Suprapubic skin (tissue), 3 donors: ENCODE measurements at regions not wholly inside any gene's neighbourhood (a gene's known extent, or its start where the extent isn't known, plus 50 kb on each side); places are given as distances from the start of the nearest gene placed in this dataset.

Experiments
- POLR2A ChIP-seq, 2 donors: fragments of 450-650 bp; IDR thresholded peaks; one replicate each; pipeline ENCODE4 v1.6.1; 2017; ENCODE audit warnings: antibody characterized with exemption in 2 of 2, mild to moderate bottlenecking in 2 of 2, moderate library complexity in 2 of 2
- TF ChIP-seq, protein P1 (sequence below), 2 donors: fragments of 200-600 bp in 1 of 2; fragments of 450-650 bp in 1 of 2; sonication (generic) in 1 of 2; IDR thresholded peaks; one replicate each; pipeline ENCODE4 v1.5.1; 2016 to 2019; ENCODE audit warnings: antibody characterized with exemption in 2 of 2, mild to moderate bottlenecking in 1 of 2, moderate library complexity in 1 of 2

DNA sequence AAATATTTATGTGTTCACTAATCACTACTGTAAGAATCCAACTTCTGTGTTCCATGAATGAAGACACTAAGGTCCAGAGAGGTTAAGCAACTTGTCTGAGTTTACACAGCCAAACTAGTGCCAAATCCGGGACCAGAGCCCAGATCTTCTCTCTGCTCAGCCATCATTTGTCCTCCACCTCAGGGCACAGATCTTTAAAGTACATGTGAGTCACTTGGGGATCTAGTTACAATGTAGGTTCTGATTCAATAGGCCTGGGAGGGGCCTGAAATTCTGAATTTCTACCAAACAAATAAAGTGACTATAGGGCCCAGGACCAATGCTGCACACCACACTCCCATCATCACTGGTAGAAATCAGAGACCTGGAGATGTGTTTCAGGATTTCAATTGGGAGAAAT, 162.9 kb downstream of the GXYLT1 start:
- TF ChIP-seq, protein P1, sequence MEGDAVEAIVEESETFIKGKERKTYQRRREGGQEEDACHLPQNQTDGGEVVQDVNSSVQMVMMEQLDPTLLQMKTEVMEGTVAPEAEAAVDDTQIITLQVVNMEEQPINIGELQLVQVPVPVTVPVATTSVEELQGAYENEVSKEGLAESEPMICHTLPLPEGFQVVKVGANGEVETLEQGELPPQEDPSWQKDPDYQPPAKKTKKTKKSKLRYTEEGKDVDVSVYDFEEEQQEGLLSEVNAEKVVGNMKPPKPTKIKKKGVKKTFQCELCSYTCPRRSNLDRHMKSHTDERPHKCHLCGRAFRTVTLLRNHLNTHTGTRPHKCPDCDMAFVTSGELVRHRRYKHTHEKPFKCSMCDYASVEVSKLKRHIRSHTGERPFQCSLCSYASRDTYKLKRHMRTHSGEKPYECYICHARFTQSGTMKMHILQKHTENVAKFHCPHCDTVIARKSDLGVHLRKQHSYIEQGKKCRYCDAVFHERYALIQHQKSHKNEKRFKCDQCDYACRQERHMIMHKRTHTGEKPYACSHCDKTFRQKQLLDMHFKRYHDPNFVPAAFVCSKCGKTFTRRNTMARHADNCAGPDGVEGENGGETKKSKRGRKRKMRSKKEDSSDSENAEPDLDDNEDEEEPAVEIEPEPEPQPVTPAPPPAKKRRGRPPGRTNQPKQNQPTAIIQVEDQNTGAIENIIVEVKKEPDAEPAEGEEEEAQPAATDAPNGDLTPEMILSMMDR (IDR thresholded peaks at IDR 0.05) = no peak
- TF ChIP-seq POLR2A (IDR thresholded peaks at IDR 0.05) = no peak
